GM21786 (cell line): ENCODE measurements at regions not wholly inside any gene's neighbourhood (a gene's known extent, or its start where the extent isn't known, plus 50 kb on each side); places are given as distances from the start of the nearest gene placed in this dataset.

Source experiments
- ATAC-seq: cut with Tn5 transposase; IDR thresholded peaks from one replicate; pipeline ENCODE4 v1.9.1; 2021; ENCODE audit not compliant: unreplicated experiment

DNA sequence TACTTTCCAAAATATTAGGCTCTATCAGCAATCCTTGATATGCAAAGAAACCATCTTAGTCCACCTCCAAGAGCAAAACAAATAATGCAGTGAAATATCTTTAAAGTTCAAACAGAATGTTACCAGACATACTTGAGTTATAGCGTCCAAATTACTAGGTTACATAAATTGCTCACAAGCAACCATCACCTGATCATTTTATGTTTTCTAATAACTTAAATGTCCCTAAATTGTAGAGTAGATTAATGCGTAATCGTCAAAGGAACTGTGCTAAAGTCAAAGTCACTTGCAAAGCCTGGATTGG, 350.6 kb upstream of the ARGLU1 start:
- ATAC-seq = no peak

DNA sequence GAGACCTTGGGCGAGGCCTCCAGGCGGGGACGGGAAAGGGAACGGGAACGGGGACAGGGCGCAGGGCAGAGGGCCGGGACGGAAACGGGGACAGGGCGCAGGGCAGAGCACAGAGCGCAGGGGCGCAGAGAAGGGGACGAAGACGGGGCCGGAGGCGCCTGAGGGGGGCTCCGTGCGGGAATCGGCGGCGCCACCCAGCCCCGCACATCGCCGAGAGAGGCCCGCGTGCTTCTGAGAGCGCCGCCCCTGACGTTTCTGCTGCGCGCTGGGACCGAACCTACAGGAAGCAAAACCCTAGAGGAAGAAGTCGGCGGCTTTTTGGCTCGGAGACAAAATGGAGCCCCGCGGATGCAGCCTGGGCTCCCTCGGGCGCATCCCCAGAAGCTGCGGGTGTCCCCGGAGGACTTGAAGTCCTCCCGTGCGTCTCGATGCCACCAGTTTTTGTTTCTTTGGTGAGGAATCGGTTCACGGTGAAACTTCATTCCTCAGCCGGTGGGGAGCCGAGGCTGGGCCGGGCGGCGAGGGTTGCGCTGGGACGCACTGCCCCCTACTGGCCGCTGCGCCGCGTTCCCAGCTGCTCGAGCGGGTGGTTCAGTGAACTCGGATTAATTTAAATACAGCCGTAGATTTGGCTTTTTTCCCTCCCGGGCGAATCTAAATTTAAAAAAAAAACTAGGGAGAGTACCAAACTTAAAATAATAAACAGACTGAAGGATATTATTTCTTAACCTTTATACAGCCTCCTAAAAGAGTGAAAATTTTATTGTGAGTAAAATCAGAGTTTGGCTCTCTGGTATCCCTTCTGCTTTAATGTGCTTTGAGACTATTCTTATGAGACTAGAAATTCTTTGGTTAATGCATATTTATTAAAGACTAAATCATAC, 350.0 kb upstream of the ARGLU1 start:
- peak; percentile 90 for ATAC-seq

DNA sequence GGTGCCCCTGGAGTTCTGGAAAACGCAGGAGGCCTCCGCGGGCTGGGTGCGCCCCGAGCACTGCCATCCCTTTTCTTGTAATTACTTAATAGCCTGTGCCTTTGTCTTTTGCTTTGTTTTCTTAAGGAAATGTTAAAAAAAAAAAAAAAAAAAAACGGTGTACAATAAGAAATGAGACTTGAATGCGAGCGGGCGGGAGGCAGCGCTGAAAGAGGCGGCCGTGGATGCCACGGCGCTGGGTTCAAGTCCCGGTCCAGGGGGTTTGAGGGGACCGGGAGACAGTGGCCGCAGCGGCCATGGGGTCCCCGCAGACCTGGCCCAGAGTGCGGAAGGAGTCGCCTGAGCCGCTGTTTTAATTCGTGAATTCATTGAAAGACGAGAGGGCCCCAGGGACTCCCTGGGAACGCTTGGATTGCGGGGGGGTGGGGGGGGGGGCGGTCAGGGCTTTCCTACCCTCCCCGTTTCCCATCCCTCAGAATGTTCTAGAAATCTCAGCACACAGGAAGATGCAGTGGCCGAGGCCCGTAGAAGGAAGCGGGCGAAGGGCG, 349.2 kb upstream of the ARGLU1 start:
- ATAC-seq = no peak

DNA sequence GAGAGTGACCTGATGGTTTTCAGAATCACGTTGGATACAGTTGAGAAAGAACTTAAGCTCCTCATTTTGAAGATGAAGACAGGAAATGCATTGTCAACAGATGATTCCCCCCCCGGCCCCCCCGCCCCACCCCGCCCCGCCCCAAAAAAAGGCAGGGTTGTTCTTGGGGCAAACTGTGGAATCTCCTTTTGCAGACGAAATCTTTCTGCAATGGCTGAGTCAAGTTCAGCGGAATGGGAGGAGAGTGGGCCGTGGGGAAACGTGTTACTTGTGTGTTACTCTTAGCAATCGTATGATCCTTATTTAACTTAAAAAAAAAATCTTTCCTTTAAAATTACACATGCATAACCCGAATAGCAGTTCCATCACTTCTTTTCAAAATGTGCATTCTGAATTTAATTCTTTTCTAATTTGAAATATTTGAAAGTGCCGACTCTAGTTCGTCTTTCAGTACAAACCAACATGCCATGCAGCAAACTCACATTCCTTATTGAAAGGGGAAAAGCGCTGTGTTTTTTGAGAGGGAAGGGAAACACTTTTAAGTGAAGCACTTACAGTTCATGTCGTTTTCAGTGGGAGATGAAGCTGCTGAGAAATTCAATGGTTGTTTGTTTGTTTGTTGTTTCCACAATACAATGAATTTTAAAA, 348.5 kb upstream of the ARGLU1 start:
- ATAC-seq = no peak

DNA sequence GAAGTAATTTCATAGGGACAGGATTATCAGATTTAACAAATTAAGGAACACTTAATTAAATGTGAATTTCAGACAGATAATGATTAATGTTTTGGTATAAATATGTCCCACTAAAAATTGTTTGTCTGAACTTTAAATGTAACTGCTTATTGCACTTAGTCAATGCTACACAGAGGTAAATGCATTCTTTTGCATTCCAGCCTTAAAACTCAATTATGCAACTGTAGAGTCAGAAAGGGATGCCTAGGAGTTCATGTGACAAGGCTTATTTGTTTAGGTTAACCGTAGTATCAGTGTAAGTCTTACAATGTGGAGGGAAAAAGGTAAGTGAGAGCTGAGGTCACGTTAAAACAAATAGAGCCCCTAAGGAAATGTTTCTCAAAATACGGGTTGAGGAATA, 347.2 kb upstream of the ARGLU1 start:
- ATAC-seq = no peak

DNA sequence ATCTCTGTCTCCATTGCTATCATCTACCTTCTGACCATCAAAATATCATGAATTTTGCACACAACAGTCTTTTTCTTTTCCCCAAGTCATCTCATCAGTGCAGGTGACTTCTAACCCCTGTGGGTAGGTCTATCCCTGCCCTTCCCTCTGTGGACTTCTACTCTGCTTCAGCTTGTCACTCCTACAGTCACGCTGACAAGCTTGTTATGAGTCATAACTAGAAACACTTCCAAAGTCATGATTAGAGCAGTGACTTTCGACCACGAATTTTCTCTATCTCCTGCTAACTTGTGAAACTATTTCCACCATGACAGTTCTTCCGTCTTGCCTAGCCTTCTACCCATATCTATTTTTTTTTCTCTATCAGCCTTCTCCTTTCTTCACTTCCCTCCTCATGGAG, 343.7 kb upstream of the ARGLU1 start:
- ATAC-seq = no peak

DNA sequence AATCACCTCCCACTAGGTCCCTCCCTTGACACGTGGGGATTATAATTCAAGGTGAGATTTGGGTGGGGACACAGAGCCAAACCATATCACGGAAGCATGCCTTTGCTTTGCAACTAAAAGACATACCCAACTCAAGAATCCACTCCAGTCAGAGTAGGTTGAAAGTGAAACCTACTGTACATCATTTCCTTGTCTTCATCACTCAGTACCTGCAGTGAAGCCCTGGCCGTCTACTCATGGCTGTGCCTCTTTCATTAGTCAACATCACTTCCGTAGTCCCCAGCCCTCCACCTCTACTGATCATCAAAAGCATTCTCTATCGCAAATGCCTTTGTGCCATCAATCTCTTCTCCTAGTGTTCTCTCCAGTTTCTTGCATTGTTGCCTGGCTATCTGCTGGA, 343.1 kb upstream of the ARGLU1 start:
- ATAC-seq = no peak

DNA sequence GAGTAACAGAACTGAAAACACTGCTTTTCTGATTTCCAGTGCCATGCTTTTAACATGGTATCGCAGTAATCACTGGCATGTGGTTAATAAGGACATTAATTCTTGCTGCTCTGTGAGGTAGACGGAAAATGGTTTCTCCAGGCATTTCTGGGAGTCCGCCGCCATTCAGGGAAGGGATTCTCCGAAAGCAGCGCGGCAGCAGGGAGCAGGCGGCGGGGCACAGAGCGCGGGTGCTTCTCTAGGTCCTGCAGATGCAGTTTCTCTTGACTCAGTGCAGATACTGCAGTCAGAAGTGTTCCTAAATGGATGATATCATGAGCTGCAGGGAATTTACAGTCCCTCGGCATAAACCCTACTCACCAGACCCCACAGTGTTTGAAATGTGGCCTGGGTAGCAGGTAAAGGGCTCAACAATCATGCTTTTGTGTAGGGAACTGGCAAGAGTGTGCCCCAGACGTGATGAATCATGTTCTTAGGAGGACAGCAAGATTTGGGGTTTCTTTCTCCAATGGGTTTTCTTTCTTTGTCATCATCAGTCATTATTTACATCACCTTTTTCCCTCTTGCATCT, 338.6 kb upstream of the ARGLU1 start:
- no peak for ATAC-seq

DNA sequence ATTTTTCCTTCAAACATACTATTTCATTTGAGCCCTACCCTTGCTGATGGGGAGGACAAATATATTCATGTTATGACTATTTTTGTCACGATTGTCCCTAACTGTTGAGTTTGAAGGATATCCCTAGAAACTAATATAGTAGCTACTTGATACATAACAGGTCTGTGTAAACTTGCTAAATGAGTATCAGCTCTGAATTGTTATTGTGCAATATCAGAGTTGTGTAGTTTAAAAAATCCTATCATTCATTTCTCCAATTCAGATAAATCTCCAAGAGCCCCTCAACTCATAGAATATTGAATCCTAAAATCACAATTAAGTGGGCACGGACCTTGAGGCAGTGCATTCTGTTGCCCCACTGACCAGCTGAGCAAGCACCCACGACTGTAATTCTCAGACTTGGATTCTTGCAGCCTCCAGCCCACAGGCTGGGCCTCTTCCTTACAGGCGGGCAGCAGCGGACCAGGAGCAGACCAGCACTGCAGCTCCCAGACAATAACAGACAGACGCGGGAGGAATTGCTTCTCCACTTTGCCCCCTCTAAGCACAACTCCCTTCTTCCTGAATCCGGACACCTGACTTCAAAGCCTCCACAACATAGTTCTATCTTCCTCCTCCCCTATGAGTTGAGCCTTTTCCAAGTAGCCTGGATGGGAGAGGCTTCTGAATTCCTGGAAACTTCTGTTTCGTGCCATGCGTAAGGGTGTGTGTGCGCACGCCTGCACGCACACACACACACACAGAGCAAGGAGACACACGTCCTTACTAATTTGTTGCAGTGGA, 337.6 kb upstream of the ARGLU1 start:
- no peak for ATAC-seq

DNA sequence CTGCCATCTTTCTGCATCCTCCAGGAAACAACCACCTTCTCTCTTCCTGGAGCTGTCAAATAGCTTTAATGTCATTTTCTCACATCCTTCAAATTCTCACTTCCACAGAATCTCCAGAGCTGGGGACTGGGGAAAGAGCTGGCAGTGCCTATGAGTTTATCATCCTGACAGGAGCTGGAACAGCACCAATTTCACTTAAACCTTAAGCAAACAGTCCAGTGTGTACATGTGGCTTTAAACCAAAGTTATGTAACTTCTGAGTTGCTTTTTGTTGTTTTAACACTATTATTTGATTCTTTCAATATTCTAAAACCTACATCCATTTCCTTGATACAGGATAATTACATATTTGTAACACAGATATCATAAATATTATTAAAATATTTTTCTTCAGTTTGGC, 331.5 kb upstream of the ARGLU1 start:
- no peak for ATAC-seq

DNA sequence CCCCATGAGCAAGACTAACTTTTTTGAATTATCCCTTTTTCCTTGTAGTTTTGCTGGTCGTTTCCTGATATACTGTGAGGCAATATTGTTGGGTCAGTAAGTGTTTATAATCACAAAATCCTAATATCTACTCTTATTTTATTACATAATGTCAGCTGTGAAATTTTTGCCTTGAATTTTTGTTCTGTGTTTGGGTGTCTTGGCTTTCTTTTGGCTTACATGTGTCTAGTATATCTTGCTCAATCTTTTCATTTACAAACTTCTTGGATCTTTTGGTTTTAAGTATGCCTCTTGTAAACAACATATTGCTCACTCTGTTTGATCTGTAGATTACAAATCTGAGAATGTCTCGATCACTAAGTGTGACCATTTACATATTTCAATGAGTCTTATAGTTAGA, 330.3 kb upstream of the ARGLU1 start:
- ATAC-seq = no peak

DNA sequence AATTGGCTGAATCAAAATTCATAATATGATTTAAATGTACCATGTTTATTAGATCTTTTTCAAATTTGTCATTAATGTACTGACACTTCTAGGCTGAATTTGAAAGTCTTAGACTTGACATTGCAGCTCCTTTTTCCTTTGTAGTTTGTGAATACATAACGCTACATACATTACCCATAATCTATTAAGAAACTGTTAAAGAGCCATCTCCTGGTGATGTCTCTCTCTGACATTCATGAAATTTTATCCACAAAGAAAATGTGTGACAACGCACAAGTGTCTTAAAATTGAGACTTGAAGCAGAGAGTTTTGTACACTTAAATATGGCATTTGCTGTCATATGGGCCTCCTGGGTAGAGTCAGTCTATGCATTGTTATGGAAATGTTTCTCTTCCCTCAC, 320.2 kb upstream of the ARGLU1 start:
- no peak for ATAC-seq

DNA sequence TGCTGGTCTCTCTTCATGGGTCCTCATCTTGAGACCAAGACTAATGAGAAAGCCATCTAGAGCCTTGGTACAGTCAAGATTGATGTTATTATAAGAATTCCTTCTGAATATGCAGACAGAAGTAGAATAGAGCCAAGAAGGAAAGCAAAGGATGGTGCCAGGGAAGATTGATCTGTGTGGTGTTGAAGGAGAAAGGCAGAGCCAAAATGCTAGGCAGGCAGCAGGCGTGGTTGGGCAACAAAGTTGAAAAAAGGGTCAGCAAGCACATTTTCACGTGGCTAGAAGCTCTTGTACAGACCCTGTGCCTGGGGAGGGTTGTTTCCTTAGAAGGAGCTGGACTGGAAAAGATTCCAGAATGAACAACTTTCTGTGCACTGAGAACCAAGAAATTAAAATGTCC, 319.7 kb upstream of the ARGLU1 start:
- ATAC-seq = no peak

DNA sequence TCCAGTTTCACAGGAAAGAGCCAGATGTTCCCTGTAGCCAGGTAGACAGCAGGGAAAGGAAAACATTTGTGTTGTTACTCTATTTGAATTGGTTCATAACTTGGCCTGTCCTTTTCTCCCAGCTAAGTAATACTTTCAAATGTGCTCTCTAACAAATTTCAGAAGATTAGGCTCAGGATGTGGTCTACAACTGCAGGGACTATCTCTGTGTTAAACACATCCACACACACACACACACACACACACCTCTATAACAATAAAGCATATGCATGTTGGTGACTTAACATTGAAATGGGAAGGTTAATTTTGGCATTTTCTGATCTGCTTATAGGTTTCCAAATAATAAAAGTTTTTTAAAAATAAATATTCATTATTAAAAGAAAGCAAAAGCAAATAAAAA, 316.0 kb upstream of the ARGLU1 start:
- ATAC-seq = no peak

DNA sequence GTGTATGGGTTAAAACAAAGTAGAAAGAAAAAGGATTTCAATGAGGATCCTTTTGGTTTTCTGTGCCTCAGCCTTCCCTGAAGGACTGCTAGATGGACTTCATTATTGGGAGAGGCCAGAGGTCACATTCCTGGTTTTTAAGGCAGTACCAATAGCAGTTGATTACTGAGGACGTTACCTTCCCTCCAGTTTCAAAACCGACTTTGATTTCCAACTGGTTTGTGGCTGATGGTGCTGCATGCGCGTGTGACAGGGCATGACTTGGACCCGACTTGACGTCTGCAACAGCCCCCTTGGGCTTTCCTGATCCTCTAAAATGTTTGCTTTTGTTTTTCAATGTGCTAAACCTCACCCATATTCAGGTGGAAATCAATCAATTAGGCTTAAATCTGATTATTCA, 314.3 kb upstream of the ARGLU1 start:
- no peak for ATAC-seq

DNA sequence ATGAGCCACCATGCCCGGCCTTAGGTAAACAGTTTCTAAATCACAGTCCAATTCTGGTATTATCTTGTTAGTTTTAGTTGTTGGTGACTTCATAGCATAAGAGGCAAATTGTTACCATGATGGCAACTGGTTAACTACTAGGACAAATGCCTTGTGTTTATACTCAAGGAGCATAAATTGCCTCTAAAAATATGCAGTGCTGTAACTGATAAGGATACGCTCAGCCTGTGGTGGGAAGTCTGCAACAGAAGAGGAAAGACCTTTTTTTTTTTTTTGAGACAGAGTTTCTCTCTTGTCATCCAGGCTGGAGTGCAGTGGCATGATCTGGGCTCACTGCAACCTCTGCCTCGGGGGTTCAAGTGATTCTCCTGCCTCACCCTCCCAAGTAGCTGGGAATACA, 311.9 kb upstream of the ARGLU1 start:
- ATAC-seq = no peak

DNA sequence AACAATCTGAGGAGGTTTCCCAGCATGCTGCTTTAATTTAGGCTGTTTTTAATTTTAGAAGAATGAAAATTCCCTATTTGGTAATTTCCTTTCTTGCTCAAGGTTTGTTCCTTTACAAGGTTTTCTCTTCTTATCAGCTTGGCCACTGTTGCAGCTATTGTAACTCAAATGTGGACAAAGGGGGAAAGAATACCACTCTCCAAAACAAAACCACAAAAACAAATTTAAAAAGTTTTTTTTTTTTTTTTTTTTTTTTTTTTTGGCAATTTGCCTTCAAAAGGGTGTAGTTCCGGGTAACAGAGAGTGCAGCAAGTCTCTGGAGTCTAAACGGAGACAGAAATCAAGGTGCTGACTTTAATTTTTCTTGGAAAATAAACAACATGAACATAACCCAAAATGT, 306.4 kb upstream of the ARGLU1 start:
- no peak for ATAC-seq

DNA sequence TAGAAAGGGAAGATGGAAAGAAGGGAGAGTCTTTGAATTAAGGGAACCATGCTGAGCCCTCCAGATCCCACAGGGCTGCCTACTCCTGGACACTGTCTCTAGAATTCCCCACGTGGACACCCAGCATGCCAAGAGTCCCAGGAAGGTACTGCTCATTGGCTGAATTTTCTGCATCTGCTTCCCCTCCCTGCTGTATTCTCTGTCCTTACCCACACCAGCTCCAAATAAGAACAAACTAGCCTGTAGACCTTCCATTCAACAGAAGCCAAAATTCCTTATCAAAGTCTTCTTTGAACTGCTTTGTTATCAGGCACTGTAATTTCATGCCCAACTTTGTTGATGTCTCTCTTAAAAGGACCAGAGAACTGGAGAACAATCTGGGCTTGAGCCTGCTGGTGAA, 305.9 kb upstream of the ARGLU1 start:
- no peak for ATAC-seq

DNA sequence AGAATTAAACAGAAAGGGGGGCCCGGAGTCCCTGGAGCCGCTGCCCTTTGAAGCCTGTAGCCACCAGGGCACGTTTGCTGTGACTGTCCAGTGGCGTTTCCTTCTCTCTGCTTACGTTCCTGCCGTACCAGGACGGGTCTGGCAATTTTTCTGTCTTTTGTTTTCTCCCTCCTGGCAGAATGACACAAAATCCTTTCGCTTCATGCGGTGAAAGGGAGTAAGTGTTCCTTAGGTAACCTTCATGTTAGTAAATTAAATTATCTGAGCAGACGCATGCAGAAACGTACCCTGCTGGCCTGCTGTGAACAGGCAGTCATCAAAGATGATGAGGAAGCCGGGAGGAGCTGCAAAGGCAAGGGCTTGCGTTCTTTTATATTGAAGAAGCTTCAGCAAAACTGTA, 299.3 kb upstream of the ARGLU1 start:
- no peak for ATAC-seq

DNA sequence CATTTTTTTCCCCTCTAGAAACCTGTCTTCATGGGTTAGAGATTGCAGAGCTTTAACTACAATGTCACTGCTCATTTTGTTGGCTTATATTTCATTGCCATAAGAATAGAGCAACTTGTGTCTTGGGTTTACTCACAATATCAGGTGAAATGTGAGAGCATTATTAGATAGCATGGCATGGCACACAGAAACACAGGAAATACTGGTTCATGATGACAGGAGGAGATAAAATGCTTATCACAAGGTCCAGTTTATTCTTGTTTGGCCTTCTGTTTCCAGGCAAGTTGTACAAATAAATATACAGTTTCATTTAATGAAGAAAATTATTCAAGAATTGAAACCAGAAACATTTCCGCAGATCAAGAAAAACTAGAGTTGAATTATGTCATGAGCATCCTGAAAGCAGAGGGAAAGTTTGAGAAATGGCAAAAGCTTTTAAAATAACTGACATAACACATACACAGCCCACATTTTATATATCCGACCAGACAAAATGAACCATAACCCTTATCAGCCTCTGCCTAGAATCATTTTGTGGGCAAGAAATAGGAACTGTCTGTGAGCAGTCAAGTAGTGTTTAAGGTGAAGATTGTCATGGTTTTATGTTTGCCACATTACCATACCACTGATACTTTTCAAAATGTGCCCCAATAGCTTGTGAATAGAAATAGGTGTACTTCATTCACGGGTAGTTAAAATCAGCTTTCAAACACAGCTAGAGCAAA, 297.9 kb upstream of the ARGLU1 start:
- no peak for ATAC-seq

DNA sequence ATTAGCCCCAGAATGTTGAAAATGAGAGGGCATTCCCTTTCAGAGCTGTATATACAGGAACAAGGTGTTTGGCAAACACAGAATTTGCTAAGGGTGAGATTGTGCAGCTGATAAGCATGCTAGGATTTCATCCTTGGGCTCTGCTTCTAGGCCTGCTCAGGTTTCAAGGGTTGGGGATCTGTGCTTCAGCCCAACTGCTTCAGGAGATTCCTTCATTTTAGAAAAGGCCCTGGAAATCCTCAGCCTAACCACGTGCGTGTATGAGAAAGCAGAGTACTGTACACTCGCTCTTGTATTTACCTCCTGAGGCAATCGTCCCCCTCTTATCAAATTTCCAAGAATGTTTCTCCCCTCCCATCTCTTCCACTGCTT, 291.6 kb upstream of the ARGLU1 start:
- ATAC-seq = no peak
